A673 (cell line): ENCODE measurements at regions not wholly inside any gene's neighbourhood (a gene's known extent, or its start where the extent isn't known, plus 50 kb on each side); places are given as distances from the start of the nearest gene placed in this dataset.

Experiments used
- CTCF ChIP-seq: fragments of 300-800, 200-600 bp; sonication (generic); conservative IDR thresholded peaks from 2 replicates; pipeline ENCODE4 v1.5.1; 2017; ENCODE audit warnings: low read depth, mild to moderate bottlenecking, antibody characterized with exemption, low read length, moderate library complexity, mixed read lengths
- EZH2 ChIP-seq: fragments of 200-600 bp; sonication (generic); IDR thresholded peaks from 2 replicates; pipeline ENCODE4 v1.6.1; 2017; ENCODE audit warnings: borderline replicate concordance, low read depth, mild to moderate bottlenecking, mixed read lengths, antibody characterized with exemption, low read length; ENCODE audit not compliant: poor library complexity, severe bottlenecking

- TF ChIP-seq CTCF (no peak), EZH2 (no peak)
Observed at GRCh38 chr2:455015-455705, 167.3 kb upstream of the ALKAL2 start.
